HUDEP-2 (cell line): ENCODE measurements at regions not wholly inside any gene's neighbourhood (a gene's known extent, or its start where the extent isn't known, plus 50 kb on each side); places are given as distances from the start of the nearest gene placed in this dataset.

Source experiments
- DNase-seq, 76 experiments: peaks; one replicate each; lab custom pipeline; 2025; ENCODE audit not compliant: unreplicated experiment in 76 of 76; lab: John Stamatoyannopoulos, UW

- DNase-seq: no peak
Measured at GRCh38 chr5:133831491-133832224, 136.8 kb downstream of the C5orf15 start.

GRCh38 chr5:133830911-133831310, 137.5 kb downstream of the C5orf15 start:
- no peak for DNase-seq

- DNase-seq: no peak
Measured at GRCh38 chr5:133830281-133830680, 138.1 kb downstream of the C5orf15 start.

- no peak for DNase-seq
Measured at GRCh38 chr5:133829786-133830185, 138.6 kb downstream of the C5orf15 start.

- DNase-seq: no peak
Measured at GRCh38 chr5:133828722-133829121, 139.7 kb downstream of the C5orf15 start.

- no peak for DNase-seq
Measured at GRCh38 chr5:133827830-133828229, 140.6 kb downstream of the C5orf15 start.

GRCh38 chr5:133827011-133827410, 141.4 kb downstream of the C5orf15 start:
- no peak for DNase-seq

- DNase-seq: no peak
Measured at GRCh38 chr5:133825631-133826289, 142.7 kb downstream of the C5orf15 start.

- peak in 1 of 76 experiments; percentile 1 for DNase-seq
Measured at GRCh38 chr5:133824661-133825254, 143.7 kb downstream of the C5orf15 start.

- DNase-seq: no peak
Measured at GRCh38 chr5:133821889-133822288, 146.5 kb downstream of the C5orf15 start.

GRCh38 chr5:133821311-133821741, 147.1 kb downstream of the C5orf15 start:
- no peak for DNase-seq

GRCh38 chr5:133820507-133820906, 147.9 kb downstream of the C5orf15 start:
- DNase-seq: no peak

GRCh38 chr5:133819977-133820471, 148.4 kb downstream of the C5orf15 start:
- DNase-seq: no peak

- no peak for DNase-seq
Measured at GRCh38 chr5:133818869-133819600, 149.4 kb downstream of the C5orf15 start.

GRCh38 chr5:133818031-133818431, 150.4 kb downstream of the C5orf15 start:
- DNase-seq: no peak

GRCh38 chr5:133817456-133817855, 151.0 kb downstream of the C5orf15 start:
- no peak for DNase-seq

- no peak for DNase-seq
Measured at GRCh38 chr5:133816791-133817190, 151.6 kb downstream of the C5orf15 start.

- no peak for DNase-seq
Measured at GRCh38 chr5:133814152-133814551, 154.3 kb downstream of the C5orf15 start.

GRCh38 chr5:133811168-133811567, 157.3 kb downstream of the C5orf15 start:
- no peak for DNase-seq

- DNase-seq: no peak
Measured at GRCh38 chr5:133809801-133810200, 158.6 kb downstream of the C5orf15 start.

- no peak for DNase-seq
Measured at GRCh38 chr5:133807348-133807747, 161.1 kb downstream of the C5orf15 start.
